Left lung (tissue), 4 donors: ENCODE measurements at regions not wholly inside any gene's neighbourhood (a gene's known extent, or its start where the extent isn't known, plus 50 kb on each side); places are given as distances from the start of the nearest gene placed in this dataset.

Source experiments
- ATAC-seq: fragments of 200-7000 bp; cut with Tn5 transposase; one replicate; pipeline ENCODE4 v1.9.1; 2020; ENCODE audit warnings: moderate library complexity
- DNase-seq, 4 donors: peaks; one replicate each; pipeline ENCODE4 v3.0.0-alpha.2; 2013 to 2020
- H3K27ac ChIP-seq, 2 donors: fragments of 200-600 bp; sonication (generic) in 1 of 2; one replicate each; pipeline versions ENCODE4 v1.5.0 to v1.8.0; 2020 to 2021
- H3K27me3 ChIP-seq, 2 donors: fragments of 200-600 bp; sonication (generic) in 1 of 2; one replicate each; pipeline versions ENCODE4 v1.5.0 to v1.8.0; 2020 to 2021
- H3K36me3 ChIP-seq, 2 donors: fragments of 200-600 bp; sonication (generic) in 1 of 2; one replicate each; pipeline versions ENCODE4 v1.5.0 to v1.8.0; 2020 to 2021
- H3K4me1 ChIP-seq, 2 donors: fragments of 200-600 bp; one replicate each; pipeline ENCODE4 v1.8.0; 2021
- H3K4me3 ChIP-seq, 2 donors: fragments of 200-600 bp; sonication (generic) in 1 of 2; one replicate each; pipeline versions ENCODE4 v1.5.0 to v1.8.0; 2020 to 2021; ENCODE audit warnings: mild to moderate bottlenecking in 1 of 2
- H3K9me3 ChIP-seq, 2 donors: fragments of 200-600 bp; sonication (generic) in 1 of 2; one replicate each; pipeline versions ENCODE4 v1.5.0 to v1.8.0; 2020 to 2021
- CTCF ChIP-seq, 2 donors: fragments of 200-600 bp; sonication (generic) in 1 of 2; IDR thresholded peaks; one replicate each; pipeline versions ENCODE4 v1.5.0 to v1.8.0; 2021; ENCODE audit warnings: antibody characterized with exemption in 2 of 2
- intact Hi-C, 2 donors: fragments of 100-400 bp; cut with DNase I; formaldehyde crosslinking; loops; one replicate each; pipeline versions ENCODE4 v1.11.2 to v1.14.2; 2022
- donor health status: DM: no; HTN: yes; CAD: no.
- donor health status: DM: no; HTN: no; CAD: no.

DNA sequence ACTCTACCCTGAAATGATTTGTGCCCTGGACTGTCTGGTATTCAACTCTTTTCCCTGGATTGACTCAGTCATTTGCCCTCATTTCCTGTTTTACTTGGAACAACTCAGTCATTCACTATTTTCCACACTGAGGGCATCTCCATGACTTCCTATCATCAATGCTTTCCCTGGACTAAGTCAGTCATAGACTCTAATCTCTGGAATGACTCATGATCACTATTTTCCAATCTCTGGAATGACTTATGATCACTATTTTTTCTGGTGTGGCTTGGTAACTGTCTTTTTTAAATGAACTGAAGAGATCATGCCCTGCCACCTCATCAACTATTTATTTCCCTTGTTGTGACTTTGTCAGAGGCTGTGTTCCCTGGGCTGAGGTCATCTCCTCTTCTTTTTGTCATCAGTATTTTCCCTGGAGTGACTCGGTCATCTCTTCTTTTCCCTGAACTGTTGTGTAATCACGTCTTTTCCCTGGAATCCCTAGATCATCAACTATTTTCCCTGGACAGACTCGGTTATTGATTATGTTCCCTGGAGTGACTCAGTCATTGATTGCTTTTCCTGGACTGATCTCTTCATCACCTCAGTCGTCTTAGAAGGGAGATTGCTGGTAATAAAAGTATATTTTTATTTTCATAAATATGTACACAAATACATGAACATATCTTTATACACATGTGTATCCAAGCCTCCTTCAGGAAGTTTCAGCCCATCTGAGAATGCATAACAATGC is 327.1 kb upstream of the VCX start:
- H3K9me3 ChIP-seq: no peaks in the 10 kb centered on the region
- H3K27me3 ChIP-seq: no peaks in the 10 kb centered on the region
- no peak overlapping the region for H3K27ac ChIP-seq
- no peak for TF ChIP-seq CTCF (IDR thresholded peaks at IDR 0.05)
- intact Hi-C loops: no loop called here
- DNase-seq (no peak), ATAC-seq (no peak)
- H3K4me3 ChIP-seq: no peak overlapping the region
- no peaks in the 10 kb centered on the region for H3K36me3 ChIP-seq
- no peaks in the 10 kb centered on the region for H3K4me1 ChIP-seq

GRCh38 chrX:7514871-7515599 is 327.9 kb upstream of the VCX start:
- no peak for ATAC-seq
- Histone ChIP-seq H3K4me1 (no peaks in the 10 kb centered on the region), H3K27me3 (no peaks in the 10 kb centered on the region), H3K9me3 (no peaks in the 10 kb centered on the region), H3K4me3 (no peak overlapping the region), H3K36me3 (no peaks in the 10 kb centered on the region), H3K27ac (no peak overlapping the region)
- DNase-seq: no peak
- intact Hi-C loops: no loop called here
- TF ChIP-seq CTCF (IDR thresholded peaks at IDR 0.05): no peak

DNA sequence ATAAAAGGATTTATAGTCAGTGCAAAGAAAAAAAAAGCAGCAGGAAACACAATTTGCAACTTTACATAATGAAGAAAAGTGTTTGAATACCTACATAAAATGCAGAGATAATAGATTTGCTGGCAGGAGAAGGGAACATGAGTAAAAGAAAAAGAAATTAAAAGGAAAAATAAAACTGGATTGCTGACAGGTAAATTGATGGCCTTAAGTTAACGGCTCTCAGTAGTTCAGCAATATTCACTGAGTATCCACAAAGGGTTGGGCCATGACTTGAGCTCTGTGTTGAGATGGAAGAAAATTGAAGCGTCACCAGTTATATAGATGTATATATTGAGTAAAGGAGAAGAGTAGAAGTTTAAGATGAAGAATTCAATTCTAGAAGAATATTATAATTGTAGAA is 330.1 kb upstream of the VCX start:
- TF ChIP-seq CTCF (IDR thresholded peaks at IDR 0.05): no peak
- Histone ChIP-seq H3K9me3 (no peaks in the 10 kb centered on the region), H3K4me1 (no peaks in the 10 kb centered on the region), H3K27me3 (no peaks in the 10 kb centered on the region), H3K27ac (no peak overlapping the region), H3K4me3 (no peak overlapping the region), H3K36me3 (no peaks in the 10 kb centered on the region)
- DNase-seq (no peak), ATAC-seq (no peak)
- intact Hi-C loops: no loop called here

DNA sequence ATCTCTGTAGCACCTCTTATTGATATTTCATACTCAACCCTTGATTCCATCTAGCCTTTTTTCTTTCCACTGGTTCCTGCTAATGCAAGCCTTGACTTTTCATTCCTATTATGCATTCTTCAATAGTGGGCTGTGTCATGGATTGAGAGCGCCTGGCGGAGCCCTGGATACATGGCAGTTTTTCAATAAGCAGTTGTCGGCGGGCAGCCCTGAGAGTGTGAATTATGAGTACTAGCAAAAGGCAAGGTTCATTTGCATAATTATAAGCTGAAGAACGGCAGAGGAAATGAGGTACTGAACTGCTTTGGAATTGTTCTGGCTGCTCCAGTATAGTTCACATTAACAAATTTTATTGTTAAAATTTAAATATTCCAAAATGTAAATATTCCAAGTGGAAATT is 339.7 kb upstream of the VCX start:
- H3K36me3 ChIP-seq: no peaks in the 10 kb centered on the region
- no peak for ATAC-seq
- no peaks in the 10 kb centered on the region for H3K9me3 ChIP-seq
- intact Hi-C loops: no loop called here
- TF ChIP-seq CTCF (IDR thresholded peaks at IDR 0.05): no peak
- no peak overlapping the region for H3K27ac ChIP-seq
- no peak overlapping the region for H3K4me3 ChIP-seq
- no peaks in the 10 kb centered on the region for H3K4me1 ChIP-seq
- DNase-seq: no peak
- H3K27me3 ChIP-seq: no peaks in the 10 kb centered on the region

GRCh38 chrX:7500386-7500785 is 342.6 kb upstream of the VCX start:
- Histone ChIP-seq H3K27ac (no peak overlapping the region), H3K9me3 (no peaks in the 10 kb centered on the region), H3K27me3 (no peaks in the 10 kb centered on the region), H3K36me3 (no peaks in the 10 kb centered on the region), H3K4me3 (no peak overlapping the region), H3K4me1 (no peaks in the 10 kb centered on the region)
- no peak for DNase-seq
- ATAC-seq: no peak
- intact Hi-C loops: no loop called here
- no peak for TF ChIP-seq CTCF (IDR thresholded peaks at IDR 0.05)
